Tongue (tissue), 1 donor: ENCODE measurements at regions not wholly inside any gene's neighbourhood (a gene's known extent, or its start where the extent isn't known, plus 50 kb on each side); places are given as distances from the start of the nearest gene placed in this dataset.
"Not testable (repeated sequence)": the region's sequence is repeated elsewhere in the genome, so short reads cannot be mapped to it uniquely, and the experiment has no call there.

ENCODE experiments used
- DNase-seq: peaks from one replicate; pipeline ENCODE4 v3.0.0-alpha.2; 2015

DNA sequence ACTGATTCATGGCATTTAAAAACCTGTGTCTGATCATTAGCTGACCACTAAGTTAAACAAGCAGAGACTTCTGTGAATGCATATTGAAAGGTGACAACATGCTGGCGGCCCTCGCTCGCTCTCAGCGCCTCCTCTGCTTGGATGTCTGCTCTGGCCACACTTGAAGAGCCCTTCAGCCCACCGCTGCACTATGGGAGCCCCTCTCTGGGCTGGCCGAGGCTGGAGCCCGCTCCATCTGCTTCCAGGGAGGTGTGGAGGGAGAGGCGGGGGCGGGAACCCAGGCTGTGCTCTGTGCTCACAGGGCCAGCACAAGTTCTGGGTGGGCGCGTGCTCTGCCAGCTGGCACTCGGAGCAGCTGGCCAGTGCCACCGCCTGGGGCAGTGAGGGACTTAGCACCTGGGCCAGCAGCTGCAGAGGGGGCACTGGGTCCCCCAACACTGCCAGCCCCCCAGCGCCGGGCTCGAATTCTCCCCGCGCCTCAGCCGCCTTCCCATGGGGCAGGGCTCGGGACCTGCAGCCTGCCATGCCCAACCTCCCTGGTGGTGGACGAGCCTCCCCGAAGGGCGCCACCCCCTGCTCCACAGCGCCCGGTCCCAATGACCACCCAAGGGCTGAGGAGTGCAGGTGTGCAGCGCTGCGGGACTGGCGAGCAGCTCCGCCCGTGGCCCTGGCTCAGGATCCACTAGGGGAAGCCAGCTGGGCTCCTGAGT is 252.4 kb downstream of the ZIC4 start:
- no peak for DNase-seq

DNA sequence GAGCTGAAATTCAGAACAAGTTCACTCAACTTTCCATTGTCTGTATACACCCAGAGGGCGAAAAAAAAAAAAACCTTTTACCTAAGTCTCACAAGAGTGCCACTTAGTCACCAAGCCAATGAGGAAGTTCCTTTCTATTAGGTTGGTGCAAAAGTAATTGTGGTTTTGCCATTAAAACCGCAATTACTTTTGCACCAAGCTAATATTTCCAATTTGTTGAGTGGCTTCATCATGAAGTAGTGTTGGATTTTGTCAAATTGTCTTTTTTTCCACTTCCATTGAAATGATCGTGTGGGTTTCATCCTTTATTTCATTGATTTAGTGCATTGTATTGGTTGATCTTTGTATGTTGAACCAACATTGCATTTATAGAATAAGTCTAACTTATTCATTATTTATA is 253.9 kb downstream of the ZIC4 start:
- no peak for DNase-seq

DNA sequence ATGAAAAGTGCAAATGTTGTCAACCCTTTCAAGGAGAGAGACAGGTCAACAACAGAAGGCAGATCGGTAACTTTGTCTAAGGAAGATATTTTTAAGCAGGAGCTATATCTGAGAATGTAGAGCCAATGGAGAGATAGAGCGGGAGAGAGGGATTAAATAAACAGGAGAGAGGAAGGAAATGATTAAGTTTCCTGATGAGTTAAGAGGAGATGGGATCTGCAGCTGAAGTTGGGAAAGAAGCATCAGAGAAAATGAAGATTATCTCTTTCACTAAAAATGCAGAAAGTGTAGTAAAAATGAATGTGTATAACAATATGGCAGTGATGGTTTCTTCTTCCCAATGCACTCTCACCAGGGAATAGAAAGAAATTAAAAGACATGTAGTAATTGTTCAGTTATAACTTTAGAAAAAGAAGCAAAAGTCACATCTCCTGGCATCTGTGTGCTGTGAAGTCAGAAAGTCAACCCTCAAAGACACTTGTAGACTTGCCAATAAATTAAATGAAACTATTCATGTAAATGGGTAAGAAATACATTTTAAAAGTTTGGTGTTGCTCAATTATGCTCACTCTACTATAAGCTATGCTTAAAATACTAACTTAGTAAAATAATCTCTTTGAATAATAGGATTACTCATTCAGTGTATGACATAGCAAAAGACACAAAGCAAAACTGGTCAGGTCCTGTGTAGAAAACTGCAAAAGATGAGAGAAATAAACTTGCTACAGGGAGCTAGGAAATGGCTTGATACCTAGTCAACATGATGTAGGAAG is 264.6 kb downstream of the ZIC4 start:
- no peak for DNase-seq

DNA sequence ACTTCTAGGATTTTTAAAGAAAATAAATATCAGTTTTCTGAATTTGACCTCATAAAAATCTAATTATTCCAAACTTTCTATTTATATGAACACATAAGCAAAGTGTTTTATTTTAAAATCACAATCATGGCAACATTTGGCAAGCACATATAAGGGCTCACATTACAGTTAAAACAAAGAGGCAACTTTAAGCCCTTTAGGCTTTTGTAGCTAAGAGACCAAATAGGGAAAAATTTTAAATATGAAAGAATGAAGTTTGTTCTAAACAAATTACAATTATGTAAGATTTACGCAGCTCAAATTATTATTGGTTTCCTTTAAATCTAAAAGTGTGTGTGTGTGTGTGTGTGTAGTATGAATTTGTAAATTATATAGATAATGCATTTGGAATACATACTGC is 267.0 kb downstream of the ZIC4 start:
- no peak for DNase-seq

DNA sequence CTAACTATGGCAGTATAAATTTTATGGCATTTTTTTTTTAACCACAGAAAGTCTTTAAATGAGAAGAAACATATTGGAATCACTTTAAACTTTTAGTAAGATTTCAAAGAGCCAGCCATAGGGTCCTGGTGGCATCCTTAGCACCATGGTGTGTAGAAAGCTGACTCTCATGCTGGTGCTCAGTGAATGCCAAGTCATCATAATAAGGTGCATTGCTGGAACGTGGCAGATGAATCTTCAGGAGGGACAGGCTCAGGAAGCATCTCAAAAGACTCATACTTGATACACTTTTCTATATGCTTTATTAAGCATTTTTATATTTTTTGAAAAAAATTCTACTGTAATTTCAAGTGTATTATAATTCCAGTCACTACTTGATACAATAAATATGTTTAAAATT is 274.2 kb downstream of the ZIC4 start:
- DNase-seq, result no peak

DNA sequence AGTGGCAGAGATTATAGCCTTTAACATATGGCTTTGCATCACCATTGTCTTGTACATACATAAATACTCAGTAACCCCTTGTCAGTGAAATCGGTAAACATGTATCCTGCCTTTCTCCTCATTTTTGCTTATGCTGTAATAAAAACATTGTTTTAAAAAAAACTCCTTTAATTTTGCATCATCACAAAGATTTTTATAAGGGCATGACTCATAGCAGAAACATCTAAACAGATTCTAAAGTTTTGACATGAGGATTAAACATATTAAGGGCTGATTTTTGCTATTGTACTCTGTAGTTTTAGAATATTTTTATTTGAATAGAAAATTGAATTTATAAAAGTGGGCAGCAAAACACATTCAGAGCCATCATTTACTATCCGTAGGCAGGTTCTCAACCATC is 275.9 kb downstream of the ZIC4 start:
- DNase-seq, result no peak

DNA sequence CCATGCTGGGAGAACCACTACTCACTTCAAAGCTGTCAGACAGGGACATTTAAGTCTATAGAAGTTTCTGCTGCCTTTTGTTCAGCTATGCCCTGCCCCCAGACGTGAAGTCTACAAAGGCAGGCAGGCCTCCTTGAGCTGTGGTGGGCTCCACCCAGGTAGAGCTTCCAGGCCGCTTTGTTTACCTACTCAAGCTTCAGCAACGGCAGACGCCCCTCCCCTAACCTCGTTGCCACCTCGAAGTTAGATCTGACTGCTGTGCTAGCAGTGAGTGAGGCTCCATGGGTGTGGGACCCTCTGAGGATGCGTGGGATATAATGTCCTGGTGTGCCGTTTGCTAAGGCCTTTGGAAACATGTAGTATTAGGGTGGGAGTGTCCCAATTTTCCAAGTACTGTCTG is 276.7 kb downstream of the ZIC4 start:
- no peak for DNase-seq

DNA sequence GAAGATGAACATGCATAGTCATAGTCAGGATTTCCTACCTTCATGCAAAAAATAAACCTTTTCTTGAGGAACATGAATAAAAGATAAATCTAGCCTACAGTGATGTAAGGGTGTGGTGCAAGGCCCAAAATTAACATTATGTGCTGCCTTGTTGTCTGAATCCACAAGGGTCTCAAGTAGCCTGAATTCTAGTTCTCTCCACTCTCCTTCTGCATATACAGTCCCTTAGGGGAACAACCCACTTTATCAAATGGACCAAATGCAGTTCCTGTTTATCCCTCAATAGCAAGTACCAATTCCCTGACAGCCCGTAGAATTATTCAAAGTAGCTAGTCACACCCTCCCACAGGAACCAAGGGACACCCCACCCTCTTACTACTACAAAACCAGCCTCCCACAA is 284.0 kb downstream of the ZIC4 start:
- no peak for DNase-seq

DNA sequence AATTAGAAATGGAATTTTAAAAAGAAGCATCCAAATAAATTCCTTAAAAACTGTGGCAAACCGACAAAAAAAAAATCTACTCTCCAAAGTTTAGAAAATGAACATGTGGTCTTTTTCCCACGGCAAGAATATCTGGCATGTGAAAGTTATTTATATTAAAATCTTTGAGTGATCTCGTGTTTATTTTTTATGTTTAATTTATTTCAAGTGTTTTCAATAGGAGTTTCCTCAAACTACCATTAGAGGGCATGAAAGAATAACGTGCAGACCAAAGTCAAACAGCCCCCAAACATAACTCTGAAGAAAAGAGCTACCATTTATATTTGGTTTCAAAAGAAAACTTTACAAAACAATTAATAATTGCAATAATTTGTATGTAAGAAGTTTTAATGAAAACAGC is 286.4 kb downstream of the ZIC4 start:
- peak; percentile 57 for DNase-seq

DNA sequence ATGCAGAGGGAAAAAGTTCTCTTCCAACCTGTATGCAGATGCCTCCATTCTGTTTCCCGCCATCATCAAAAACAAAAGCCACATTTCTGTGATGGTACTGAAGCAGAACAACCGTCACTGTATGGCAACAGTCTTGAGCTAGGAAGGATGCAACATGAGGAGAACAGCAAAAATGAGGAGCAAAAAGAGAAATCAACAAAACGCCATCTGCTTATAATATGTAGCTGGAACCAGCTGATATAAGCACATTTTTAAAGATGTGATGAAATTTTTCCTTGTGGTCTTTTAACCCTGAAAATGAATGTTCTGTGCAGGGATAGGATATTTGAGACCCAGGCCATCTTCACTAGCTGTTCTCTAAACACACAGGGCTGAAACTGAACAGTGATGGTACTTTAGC is 287.0 kb downstream of the ZIC4 start:
- DNase-seq, result no peak

DNA sequence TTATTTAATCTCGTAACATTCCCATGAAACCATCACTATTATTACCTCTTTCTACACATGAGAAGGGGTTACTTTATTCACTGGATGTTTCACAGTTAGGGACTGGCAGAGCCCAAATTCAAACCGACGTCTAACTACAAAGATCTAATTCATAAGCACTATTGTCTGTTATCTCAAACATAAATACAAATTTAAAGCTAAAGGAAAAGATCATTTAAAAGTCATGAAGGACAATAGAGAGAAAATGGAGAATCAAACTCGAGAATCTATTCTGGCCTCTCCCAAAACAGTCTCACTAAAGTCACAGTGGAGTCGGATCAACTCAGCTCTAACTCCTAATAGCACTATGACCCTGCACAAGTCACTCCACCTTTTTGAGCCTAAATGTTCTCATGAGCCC is 287.7 kb downstream of the ZIC4 start:
- DNase-seq, result no peak

DNA sequence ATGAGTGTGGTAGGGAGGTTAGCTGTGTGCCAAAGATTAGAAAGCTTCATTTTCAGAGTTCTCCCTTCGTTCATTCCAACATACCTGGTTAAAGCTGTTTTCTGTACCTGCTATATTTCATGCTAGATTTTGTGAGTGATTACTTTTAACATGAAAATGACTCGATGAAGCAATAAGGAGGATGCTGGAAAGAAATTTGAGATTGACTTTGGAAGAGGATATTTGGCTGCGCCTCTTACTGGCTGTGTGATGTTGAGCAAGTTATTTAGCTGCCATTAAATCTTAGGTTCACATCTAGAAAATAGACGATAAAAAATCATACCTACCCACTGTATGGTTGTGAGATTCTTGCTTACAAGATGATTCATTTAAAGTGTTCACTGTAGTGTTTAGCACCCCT is 288.7 kb downstream of the ZIC4 start:
- DNase-seq, result no peak

DNA sequence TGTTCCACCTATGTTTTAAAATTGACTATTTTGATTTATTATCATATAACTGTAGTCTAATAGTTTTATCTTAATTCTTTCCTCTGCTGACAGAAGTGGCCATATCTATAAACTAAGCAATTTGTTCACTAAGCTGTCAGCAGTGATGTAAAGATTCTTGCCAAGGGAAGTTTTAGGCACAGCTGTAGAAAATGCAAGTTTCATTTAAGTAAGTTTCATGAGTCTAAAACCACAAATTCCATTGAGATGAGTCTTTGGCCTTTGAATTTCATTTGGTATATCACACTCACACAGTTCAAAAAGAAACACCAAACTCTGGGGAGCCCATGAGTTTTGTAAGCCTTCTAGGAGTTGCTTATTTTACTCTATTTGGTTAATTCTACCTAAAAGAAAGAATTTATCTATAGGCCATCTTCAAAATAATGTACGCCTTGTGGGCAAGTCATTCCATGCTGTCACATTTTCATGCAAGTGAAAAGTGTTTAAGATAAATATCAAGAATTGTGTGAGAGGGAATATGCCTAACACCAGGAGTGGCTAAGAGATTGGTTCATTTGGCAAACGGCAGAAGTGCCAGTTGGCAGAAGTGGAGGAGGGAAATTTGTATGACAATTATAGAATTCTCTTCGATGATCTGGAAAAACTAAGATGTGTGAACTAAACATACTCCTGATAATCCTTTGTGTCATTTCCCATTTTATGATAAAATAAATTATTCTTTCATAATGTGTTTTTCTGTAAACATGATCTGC is 292.9 kb downstream of the ZIC4 start:
- no peak for DNase-seq

DNA sequence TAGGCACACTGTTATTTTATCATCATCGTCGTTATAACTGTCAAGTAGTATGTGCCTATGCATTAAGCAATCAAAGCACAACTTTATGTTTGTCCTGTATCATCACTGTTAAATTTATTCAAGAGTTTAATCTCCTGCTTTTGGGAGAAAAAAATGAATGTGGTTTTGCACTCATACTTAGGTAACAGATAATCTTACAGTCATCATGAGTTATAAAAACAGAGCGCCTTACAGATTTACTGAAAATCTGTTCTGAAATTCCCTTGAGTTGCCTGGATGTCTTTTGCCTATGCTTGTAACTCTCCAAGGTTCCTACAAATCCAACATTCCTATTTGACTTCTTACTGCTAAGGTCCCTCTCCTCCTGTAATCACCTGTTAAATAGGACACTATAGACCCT is 307.3 kb downstream of the ZIC4 start:
- DNase-seq, result no peak

DNA sequence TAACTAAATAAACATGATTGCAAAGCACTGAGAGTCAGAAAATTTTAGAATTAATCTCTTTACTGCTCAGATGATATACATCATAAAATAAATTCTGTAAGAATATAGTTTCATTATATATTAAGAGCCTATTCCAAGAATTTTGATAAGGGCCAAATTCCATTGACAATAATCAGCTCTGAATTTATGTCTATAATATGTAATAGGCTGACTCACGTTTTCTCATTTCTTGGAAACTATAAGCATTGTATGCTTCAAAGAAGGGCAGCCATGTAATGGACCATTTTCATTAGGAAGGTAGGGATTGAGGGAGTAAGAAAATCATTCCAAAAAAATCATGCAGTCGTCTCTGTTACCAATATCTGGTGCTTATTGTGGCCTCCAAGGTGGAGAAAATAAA is 315.9 kb downstream of the ZIC4 start:
- DNase-seq, result no peak

DNA sequence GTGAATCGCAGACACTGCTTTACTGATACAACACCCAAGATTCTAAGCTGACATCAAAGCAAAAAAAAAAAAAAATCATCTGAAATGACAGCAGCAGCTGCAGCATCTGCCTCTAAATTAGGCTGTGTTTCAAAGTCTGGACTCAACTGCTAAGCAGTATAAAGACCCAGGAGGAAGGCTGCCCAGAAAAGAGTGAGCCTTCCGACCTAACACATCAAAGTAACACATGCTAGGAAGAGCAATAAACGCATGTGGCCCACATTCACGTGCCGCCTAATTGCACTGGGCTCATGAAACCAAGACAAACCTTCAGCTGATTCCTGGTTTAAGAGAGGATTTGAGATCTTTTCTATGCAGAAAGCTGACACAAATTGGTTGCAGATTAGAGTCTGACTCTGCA is 317.1 kb downstream of the ZIC4 start:
- peak; percentile 84 for DNase-seq

DNA sequence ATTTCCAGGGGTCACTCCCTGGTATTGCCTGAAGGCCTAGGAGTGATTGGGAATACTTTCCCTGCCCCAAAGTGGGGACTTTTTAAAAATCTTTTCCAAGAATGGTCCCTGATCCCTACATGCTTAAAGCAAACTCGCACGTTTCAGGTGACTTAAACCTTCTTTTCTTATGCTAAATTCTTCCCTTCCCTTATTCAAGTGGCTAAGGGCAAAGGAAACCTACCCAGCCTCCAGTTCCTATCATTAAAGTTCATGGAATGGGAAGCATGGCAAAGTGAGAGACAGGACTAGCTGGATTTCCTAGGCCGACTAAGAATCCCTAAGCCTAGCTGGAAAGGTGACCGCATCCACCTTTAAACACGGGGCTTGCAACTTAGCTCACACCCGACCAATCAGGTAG is 346.8 kb downstream of the ZIC4 start:
- DNase-seq, result not testable (repeated sequence)

DNA sequence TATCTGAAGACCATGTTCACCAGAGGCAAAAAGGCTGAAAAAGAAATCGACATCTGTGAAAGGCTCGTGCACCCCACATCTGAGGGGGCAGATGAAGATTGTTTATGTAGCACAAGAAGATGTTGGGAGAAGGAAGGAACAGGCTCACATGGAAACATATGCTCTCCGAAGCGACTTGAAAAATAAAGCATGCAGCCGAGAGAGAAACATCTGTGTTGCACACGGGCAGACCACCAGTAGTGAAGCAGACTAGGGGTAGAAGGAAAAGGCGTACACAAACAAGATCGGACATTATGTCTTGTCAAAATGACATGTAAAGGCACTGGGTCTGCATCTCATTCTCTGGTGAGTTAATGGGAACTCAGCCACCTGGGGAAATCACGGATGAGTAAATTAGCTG is 356.5 kb downstream of the ZIC4 start:
- peak; percentile 60 for DNase-seq

DNA sequence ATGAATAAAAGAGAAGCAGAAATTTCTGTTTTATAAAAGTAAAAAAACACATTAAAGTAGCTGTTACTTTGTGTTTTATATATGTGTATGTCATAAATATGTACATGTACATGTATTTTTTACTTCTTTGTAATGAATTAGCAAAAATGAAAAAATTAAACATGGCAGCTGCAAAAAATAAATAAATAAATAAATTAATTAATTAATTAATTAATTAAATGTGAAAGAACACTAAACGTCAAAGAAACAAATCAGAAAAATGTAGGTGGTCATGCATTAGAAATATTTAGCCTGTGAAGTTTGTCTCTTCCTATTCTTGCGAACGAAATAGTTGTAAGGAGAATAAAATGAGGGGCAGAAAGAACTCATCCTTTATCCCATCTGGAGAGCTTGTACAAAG is 357.0 kb downstream of the ZIC4 start:
- no peak for DNase-seq

DNA sequence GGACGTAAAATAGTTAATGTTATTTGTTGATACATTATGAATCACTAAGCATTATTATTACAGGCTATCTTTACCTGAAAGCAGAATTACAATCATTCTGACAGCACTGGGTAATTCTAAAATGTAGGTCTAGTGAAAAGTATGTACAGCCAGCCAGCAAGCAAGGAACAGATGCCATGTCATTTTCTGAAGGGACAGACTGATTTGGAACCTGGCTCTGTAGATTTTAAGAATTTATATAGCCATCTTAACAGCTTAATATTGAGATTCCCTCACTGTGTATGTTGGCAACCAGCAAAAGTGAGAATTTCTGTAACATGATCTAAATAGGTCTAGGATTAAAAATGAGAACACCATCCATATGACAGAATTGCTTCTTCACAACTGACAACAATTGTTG is 359.4 kb downstream of the ZIC4 start:
- DNase-seq, result no peak

DNA sequence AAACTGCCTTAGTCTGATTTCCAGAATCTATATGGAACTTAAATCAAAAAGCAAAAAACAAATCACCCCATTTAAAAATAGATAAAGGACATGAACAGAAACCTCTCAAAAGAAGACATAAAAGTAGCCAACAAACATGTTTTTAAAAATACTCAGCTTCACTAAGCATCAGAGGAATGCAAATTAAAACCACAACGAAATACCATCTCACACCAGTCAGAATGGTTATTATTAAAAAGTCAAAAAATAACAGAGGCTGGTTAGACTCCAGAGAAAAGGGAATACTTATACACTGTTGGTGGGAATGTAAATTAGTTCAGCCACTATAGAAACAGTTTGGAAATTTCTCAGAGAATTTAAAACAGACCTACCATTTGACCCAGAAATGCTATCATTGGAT is 367.9 kb downstream of the ZIC4 start:
- no peak for DNase-seq

DNA sequence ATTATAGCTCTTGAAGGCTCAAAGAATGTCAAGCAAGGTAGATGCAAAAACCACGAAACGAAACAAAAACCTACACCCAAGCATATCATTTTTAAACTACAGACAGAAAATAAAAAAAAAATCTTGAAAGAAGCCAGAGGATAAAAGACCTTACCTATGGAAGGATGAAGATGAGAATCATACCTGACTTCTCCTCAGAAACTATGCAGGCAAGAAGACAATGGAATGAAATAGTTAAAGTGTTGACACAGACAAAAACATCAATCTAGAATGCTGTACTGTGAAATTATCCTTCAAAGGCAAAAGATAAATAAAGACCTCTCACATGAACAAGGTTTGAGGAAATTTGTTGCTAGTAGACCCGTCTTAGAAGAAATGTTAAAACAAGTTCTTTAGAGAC is 372.0 kb downstream of the ZIC4 start:
- no peak for DNase-seq

DNA sequence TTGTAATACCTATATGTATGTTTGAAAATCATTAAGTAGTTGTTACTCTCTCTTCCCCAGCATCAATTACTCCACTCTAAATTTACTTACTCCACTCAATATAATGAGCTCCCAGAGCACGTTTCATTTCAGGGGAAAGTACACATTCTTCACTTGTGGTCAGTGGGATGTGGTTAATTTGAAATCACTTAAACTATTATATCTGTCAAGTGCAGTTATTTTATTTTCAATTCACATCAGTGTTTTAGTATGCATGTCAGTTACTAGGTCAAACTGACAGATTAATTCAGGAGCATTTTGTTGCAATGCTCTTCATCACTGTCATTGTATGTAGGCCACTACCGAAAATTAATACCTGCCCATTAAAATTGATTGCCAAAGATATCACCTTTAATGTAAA is 376.1 kb downstream of the ZIC4 start:
- DNase-seq, result no peak

DNA sequence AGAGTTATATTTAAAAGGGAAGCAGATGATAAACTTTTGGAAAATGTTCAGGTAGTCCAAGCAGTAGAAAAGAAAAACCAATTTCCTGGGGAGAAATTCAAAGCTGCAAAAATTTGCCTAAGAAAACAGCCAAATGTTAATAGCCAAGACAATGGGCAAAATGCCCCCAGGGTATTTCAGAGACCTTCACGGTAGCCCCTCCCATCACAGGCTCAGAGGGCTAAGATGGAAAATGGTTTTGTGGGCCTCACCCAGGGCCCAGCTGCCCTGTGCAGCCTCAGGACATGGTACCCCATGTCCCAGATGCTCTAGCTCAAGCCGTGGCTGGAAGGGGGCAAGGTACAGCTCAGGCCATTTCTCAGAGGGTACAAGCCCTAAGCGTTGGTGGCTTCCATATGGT is 391.0 kb downstream of the ZIC4 start:
- DNase-seq, result no peak
